ENCODE measurements at regions not wholly inside any gene's neighbourhood (a gene's known extent, or its start where the extent isn't known, plus 50 kb on each side); places are given as distances from the start of the nearest gene placed in this dataset.

DNA sequence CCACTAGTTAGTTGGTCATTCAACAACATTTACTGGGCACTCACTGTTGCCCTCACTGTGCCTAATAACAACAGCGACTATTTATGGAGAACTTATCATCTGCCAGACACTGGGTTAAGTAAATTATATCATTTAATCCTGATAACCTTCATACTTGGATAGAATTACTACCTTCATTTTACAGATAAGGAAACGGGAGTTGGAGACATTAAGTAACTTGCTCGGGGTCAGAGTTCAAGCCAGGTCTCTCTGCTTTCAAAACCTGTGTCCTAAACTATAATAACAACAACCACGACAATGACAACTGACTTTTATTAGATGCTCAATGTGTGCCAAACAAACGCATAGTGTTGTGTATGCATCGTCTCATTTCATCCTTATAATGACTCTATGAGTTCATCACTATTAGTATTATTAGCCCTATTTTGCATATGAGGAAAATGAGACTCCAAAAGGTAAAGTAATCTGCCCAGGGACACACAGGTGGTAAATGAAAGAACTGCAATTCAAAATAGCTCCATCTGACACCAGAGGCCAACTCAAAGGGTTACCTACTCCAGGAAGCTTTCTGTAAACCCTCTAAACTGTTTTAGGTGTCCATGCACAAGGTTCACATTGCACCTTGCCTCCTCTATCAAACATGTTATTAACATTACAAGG is 98.4 kb upstream of the ACSL4 start:
- H3K4me1 Mint-ChIP-seq (ENCODE audit: low read depth) = peaks cover 3% of the 10 kb centered on the region
- no peak overlapping the region for H3K27ac Mint-ChIP-seq
- CTCF ChIA-PET = interaction anchor here (0.6 kb wide), 1 partner anchor 30 kb away, joined by 3 read pairs; no protein-coding TSS in a partner anchor
- no peak overlapping the region for H3K4me3 Mint-ChIP-seq
- H3K27me3 Mint-ChIP-seq = no peaks in the 10 kb centered on the region
- ATAC-seq (no peak), DNase-seq (no peak)
- intact Hi-C loops (cut with micrococcal nuclease) = no loop called here
- POLR2A ChIA-PET = no interaction called here
- no peaks in the 10 kb centered on the region for H3K9me3 Mint-ChIP-seq
- H3K36me3 Mint-ChIP-seq (ENCODE audit: low read depth) = no peaks in the 10 kb centered on the region
- TF ChIP-seq, protein P1, sequence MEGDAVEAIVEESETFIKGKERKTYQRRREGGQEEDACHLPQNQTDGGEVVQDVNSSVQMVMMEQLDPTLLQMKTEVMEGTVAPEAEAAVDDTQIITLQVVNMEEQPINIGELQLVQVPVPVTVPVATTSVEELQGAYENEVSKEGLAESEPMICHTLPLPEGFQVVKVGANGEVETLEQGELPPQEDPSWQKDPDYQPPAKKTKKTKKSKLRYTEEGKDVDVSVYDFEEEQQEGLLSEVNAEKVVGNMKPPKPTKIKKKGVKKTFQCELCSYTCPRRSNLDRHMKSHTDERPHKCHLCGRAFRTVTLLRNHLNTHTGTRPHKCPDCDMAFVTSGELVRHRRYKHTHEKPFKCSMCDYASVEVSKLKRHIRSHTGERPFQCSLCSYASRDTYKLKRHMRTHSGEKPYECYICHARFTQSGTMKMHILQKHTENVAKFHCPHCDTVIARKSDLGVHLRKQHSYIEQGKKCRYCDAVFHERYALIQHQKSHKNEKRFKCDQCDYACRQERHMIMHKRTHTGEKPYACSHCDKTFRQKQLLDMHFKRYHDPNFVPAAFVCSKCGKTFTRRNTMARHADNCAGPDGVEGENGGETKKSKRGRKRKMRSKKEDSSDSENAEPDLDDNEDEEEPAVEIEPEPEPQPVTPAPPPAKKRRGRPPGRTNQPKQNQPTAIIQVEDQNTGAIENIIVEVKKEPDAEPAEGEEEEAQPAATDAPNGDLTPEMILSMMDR (IDR thresholded peaks at IDR 0.05) = no peak

DNA sequence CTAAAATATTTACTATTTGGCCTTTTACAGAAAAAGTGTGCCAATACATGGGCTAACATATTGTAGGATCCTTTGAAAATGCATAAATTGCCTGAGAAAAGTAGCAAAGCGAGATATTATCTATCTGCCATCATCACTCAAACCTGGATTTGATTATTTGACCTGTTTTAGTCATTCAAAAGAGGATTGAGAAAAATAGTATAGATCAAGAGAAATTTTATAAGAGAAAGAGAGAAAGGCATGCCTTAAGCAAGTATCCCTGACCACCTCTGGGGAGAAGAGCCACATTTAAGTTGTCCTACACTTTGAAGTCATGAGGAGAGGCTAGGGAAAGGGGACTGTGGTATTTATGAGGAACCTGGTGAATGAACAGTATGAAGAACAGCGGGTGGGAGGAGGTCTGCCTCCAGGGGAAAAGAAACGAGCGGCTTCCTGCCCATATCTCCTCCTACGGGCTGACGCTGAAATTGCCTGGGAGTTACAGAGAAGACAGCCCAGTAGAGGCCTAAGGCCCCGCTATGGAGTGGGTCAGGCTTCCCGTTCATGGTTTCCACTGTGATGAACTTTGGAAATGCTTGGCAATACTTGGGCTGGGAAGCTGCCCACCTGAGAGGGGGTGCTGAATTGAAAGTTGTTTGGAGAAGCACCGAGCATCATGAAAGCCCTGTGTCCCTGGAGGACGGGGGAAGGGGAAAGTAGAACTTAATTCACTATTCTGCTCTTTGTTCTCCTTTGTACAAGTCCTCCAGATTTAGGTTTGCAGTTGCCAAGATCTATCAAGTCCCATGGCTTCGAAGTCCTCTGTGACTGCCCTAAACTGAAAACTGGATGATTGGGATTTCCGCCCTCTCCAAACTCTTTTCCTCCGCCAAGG is 106.9 kb upstream of the ACSL4 start:
- H3K27ac Mint-ChIP-seq = no peak overlapping the region
- DNase-seq (peak; percentile 2), ATAC-seq (no peak)
- TF ChIP-seq, protein P1 (IDR thresholded peaks at IDR 0.05) = no peak
- no peaks in the 10 kb centered on the region for H3K27me3 Mint-ChIP-seq
- H3K9me3 Mint-ChIP-seq = no peaks in the 10 kb centered on the region
- intact Hi-C loops (cut with micrococcal nuclease) = loop anchor here (5.0 kb wide), 1 partner anchor 108 kb away; the partner anchor contains the start of gene ACSL4
- ChIA-PET POLR2A (interaction anchor here (1.2 kb wide), 1 partner anchor 107 kb away, joined by 3 read pairs; the partner anchor contains the start of gene ACSL4), CTCF (interaction anchor here (1.5 to 4.0 kb wide), 2 partner anchors 16 to 51 kb away, joined by 4 to 24 read pairs; no protein-coding TSS in a partner anchor)
- H3K4me3 Mint-ChIP-seq = no peak overlapping the region
- H3K4me1 Mint-ChIP-seq (ENCODE audit: low read depth) = peaks cover 8% of the 10 kb centered on the region
- H3K36me3 Mint-ChIP-seq (ENCODE audit: low read depth) = no peaks in the 10 kb centered on the region

DNA sequence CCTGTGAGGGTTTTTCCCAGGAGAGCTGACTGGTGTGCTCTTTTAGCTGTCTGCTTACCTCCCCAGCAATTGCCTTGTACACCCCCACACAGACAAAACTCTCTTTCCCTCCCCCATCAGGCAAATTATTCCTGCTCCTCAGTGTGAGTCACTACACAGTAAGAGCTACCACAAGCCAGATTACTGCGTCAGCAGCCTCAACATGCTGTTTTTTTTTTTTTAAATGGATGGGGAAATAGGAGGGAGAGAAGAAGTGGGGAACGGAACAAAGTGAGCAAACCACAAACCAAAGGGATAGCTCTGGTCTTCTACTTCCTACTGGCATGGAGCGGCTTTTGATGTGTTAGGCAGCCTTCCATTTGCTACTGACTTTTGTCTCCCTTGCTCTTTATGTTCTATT is 107.5 kb upstream of the ACSL4 start:
- peak; percentile 17 for DNase-seq
- H3K27me3 Mint-ChIP-seq = no peaks in the 10 kb centered on the region

DNA sequence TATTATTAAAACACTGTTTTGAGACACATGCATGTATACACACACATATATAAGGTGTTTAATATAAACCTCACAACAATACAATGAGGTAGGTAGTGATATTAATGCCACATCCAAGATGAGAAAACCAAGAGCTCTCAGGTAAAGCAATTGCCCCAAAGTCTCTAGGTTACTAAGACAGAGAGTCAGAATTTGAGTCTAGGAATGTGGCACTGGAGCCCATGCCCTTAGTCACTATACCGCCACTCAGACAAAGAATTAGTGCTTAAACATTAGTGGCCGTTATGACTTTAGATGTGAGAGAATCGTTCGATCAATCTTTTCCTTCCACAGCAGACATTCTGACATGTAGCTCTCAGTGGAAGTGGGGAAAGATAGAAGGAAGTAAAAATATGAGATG is 108.2 kb upstream of the ACSL4 start:
- Mint-ChIP-seq H3K4me1 (ENCODE audit: low read depth) (peaks cover 8% of the 10 kb centered on the region), H3K27me3 (no peaks in the 10 kb centered on the region), H3K9me3 (no peaks in the 10 kb centered on the region), H3K27ac (peak overlapping the region; percentile 80), H3K4me3 (no peak overlapping the region), H3K36me3 (ENCODE audit: low read depth) (no peaks in the 10 kb centered on the region)
- peak; percentile 1 for DNase-seq
- intact Hi-C loops (cut with micrococcal nuclease) = loop anchor here (5.0 kb wide), 1 partner anchor 109 kb away; the partner anchor contains the start of gene ACSL4
- ChIA-PET POLR2A (interaction anchor here (1.2 kb wide), 1 partner anchor 108 kb away, joined by 3 read pairs; the partner anchor contains the start of gene ACSL4), CTCF (interaction anchor here (4.0 kb wide), 1 partner anchor 15 kb away, joined by 24 read pairs; no protein-coding TSS in a partner anchor)
- TF ChIP-seq, protein P1 (IDR thresholded peaks at IDR 0.05) = no peak
- ATAC-seq = peak; percentile 28

More for the DNA sequence above, 107.5 kb upstream of the ACSL4 start:
- peaks cover 8% of the 10 kb centered on the region for H3K4me1 Mint-ChIP-seq (ENCODE audit: low read depth)
- intact Hi-C loops (cut with micrococcal nuclease) = loop anchor here (5.0 kb wide), 1 partner anchor 108 kb away; the partner anchor contains the start of gene ACSL4
- ATAC-seq = peak; percentile 55
- TF ChIP-seq, protein P1 (IDR thresholded peaks at IDR 0.05) = no peak
- ChIA-PET CTCF (interaction anchor here (4.0 kb wide), 1 partner anchor 16 kb away, joined by 24 read pairs; no protein-coding TSS in a partner anchor), POLR2A (interaction anchor here (1.2 kb wide), 1 partner anchor 107 kb away, joined by 3 read pairs; the partner anchor contains the start of gene ACSL4)
- H3K4me3 Mint-ChIP-seq = no peak overlapping the region
- H3K27ac Mint-ChIP-seq = no peak overlapping the region
- H3K36me3 Mint-ChIP-seq (ENCODE audit: low read depth) = no peaks in the 10 kb centered on the region
- no peaks in the 10 kb centered on the region for H3K9me3 Mint-ChIP-seq
